ENCODE measurements at regions not wholly inside any gene's neighbourhood (a gene's known extent, or its start where the extent isn't known, plus 50 kb on each side); places are given as distances from the start of the nearest gene placed in this dataset.

- no peak for TF ChIP-seq CTCF (IDR thresholded peaks at IDR 0.05; ENCODE audit: extremely low read depth, missing control alignments)
- no peak for DNase-seq (ENCODE audit: low spot score)
These were observed 135.8 kb upstream of the MAP3K7 start for GRCh38 chr6:90722648-90723047.

- no peak for TF ChIP-seq CTCF (IDR thresholded peaks at IDR 0.05; ENCODE audit: extremely low read depth, missing control alignments)
- no peak for DNase-seq (ENCODE audit: low spot score)
These were observed 133.5 kb upstream of the MAP3K7 start for GRCh38 chr6:90720404-90720803.

GRCh38 chr6:90719321-90720195, 132.7 kb upstream of the MAP3K7 start:
- no peak for DNase-seq (ENCODE audit: low spot score)
- no peak for TF ChIP-seq CTCF (IDR thresholded peaks at IDR 0.05; ENCODE audit: extremely low read depth, missing control alignments)

GRCh38 chr6:90716376-90716775, 129.5 kb upstream of the MAP3K7 start:
- TF ChIP-seq CTCF (IDR thresholded peaks at IDR 0.05; ENCODE audit: extremely low read depth, missing control alignments), result no peak
- no peak for DNase-seq (ENCODE audit: low spot score)

- no peak for DNase-seq (ENCODE audit: low spot score)
- no peak for TF ChIP-seq CTCF (IDR thresholded peaks at IDR 0.05; ENCODE audit: extremely low read depth, missing control alignments)
These were observed 128.3 kb upstream of the MAP3K7 start for GRCh38 chr6:90715093-90715655.

GRCh38 chr6:90714319-90714718, 127.4 kb upstream of the MAP3K7 start:
- DNase-seq (ENCODE audit: low spot score), result no peak
- TF ChIP-seq CTCF (IDR thresholded peaks at IDR 0.05; ENCODE audit: extremely low read depth, missing control alignments), result no peak

GRCh38 chr6:90712114-90712513, 125.2 kb upstream of the MAP3K7 start:
- no peak for DNase-seq (ENCODE audit: low spot score)
- TF ChIP-seq CTCF (IDR thresholded peaks at IDR 0.05; ENCODE audit: extremely low read depth, missing control alignments), result no peak

All from GM20000 (cell line).